ENCODE measurements at regions not wholly inside any gene's neighbourhood (a gene's known extent, or its start where the extent isn't known, plus 50 kb on each side); places are given as distances from the start of the nearest gene placed in this dataset.

DNA sequence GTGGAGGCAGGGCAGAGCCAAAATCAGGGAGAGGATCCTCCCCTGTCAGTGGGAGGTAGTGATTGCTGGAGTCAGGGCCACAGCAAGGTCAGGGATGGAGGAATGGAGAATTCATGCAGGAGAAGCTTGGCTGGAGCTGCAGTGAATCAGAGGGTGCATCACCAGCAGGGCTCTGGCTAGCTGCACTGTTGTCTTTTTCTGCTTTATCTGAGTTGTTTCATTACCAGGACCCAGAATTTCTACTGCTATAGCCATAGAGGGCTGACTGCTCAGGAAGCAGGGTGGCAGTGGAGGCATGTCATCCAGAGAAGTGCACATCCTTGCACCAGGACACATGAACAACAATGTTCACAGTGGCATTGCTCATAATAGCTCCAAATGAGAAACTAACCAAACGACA lies 113.5 kb upstream of the GALNT15 start:
- no TSS peak for BruUV-seq (replicated peaks)
- H3K4me1 ChIP-seq (ENCODE audit: control insufficient read depth, extremely low read depth, insufficient read depth, low read length): peaks cover 55% of the 10 kb centered on the region
- intact Hi-C loops (cut with micrococcal nuclease): loop anchor here (1.0 to 5.0 kb wide), 12 partner anchors 8 to 1919 kb away; partner anchors contain the start of genes ANKRD28 and GALNT15

More for the DNA sequence above, 113.5 kb upstream of the GALNT15 start:
- Histone ChIP-seq H4K20me1 (replicated peaks; ENCODE audit: control insufficient read depth, extremely low read depth, insufficient read depth, low read length) (no peaks in the 10 kb centered on the region), H3K36me3 (ENCODE audit: control insufficient read depth in 2 of 2, extremely low read depth in 1 of 2, insufficient read depth in 2 of 2, low read length in 2 of 2) (no peaks in the 10 kb centered on the region), H3K4me2 (ENCODE audit: insufficient read depth, low read length) (peak overlapping the region; percentile 1), H3K27me3 (ENCODE audit: control insufficient read depth in 2 of 2, insufficient read depth in 2 of 2, low read length in 2 of 2) (no peaks in the 10 kb centered on the region), H3K9me3 (replicated peaks; ENCODE audit: control insufficient read depth, insufficient read depth, low read length) (no peaks in the 10 kb centered on the region), H3K27ac (ENCODE audit: insufficient read depth, low read depth, low read length) (peak overlapping the region; percentile 97), H3K9me1 (replicated peaks; ENCODE audit: control insufficient read depth, extremely low read depth, insufficient read depth, low read length) (no peaks in the 10 kb centered on the region), H3K4me3 (replicated peaks in 1 of 3; ENCODE audit: insufficient read depth in 1 of 3, low read depth in 1 of 3, low read length in 3 of 3) (no peak overlapping the region), H3K79me2 (ENCODE audit: control insufficient read depth, insufficient read depth, low read length) (no peaks in the 10 kb centered on the region), H2AFZ (ENCODE audit: low read depth, low read length) (no peak overlapping the region), H3K9ac (replicated peaks; ENCODE audit: extremely low read depth, insufficient read depth, low read length) (peak overlapping the region; percentile 77)
- FAIRE-seq (peak; percentile 21), DNase-seq (ENCODE audit: low read depth, low spot score) (no peak)
- ChIA-PET POLR2A (interaction anchor here (0.6 to 2.3 kb wide), 7 partner anchors 8 to 424 kb away, joined by 3 to 12 read pairs (median 5); partner anchors contain the start of gene GALNT15), CTCF (interaction anchor here (0.8 to 5.0 kb wide), 11 partner anchors 8 to 117 kb away, joined by 3 to 90 read pairs (median 11); partner anchors contain the start of gene GALNT15)
- dilution Hi-C loops (cut with MboI; ENCODE audit: extremely low pct_ligation_motif_present, low sequenced_read_pairs): loop anchor here (25.0 kb wide), 1 partner anchor 424 kb away; no protein-coding TSS in a partner anchor
- no peak for TF ChIP-seq MYC (IDR thresholded peaks at IDR 0.05; ENCODE audit: low read depth, low read length)
- peak; percentile 19 for TF ChIP-seq POLR2A (IDR thresholded peaks at IDR 0.05; ENCODE audit: low read depth, low read length)
- TF ChIP-seq FOS (IDR thresholded peaks at IDR 0.05; ENCODE audit: borderline replicate concordance, insufficient read depth, low read length): peak; percentile 31
- TF ChIP-seq POLR2AphosphoS5 (IDR thresholded peaks at IDR 0.05; ENCODE audit: insufficient read depth, low read depth, low read length): no peak
- no peak for TF ChIP-seq EZH2 (IDR thresholded peaks at IDR 0.05; ENCODE audit: borderline replicate concordance, low read depth, low read length, severe bottlenecking)
- TF ChIP-seq, protein P1, sequence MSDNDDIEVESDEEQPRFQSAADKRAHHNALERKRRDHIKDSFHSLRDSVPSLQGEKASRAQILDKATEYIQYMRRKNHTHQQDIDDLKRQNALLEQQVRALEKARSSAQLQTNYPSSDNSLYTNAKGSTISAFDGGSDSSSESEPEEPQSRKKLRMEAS (IDR thresholded peaks at IDR 0.05; ENCODE audit: insufficient read depth, insufficient read length): no peak
- TF ChIP-seq GATA2 (IDR thresholded peaks at IDR 0.05; ENCODE audit: insufficient read depth, insufficient read length, low read depth, low read length): no peak
- TF ChIP-seq, protein P2, sequence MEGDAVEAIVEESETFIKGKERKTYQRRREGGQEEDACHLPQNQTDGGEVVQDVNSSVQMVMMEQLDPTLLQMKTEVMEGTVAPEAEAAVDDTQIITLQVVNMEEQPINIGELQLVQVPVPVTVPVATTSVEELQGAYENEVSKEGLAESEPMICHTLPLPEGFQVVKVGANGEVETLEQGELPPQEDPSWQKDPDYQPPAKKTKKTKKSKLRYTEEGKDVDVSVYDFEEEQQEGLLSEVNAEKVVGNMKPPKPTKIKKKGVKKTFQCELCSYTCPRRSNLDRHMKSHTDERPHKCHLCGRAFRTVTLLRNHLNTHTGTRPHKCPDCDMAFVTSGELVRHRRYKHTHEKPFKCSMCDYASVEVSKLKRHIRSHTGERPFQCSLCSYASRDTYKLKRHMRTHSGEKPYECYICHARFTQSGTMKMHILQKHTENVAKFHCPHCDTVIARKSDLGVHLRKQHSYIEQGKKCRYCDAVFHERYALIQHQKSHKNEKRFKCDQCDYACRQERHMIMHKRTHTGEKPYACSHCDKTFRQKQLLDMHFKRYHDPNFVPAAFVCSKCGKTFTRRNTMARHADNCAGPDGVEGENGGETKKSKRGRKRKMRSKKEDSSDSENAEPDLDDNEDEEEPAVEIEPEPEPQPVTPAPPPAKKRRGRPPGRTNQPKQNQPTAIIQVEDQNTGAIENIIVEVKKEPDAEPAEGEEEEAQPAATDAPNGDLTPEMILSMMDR (IDR thresholded peaks at IDR 0.05; ENCODE audit: extremely low read depth in 1 of 2, insufficient read depth in 1 of 2, low read depth in 1 of 2, low read length in 2 of 2): no peak
- TF ChIP-seq JUN (IDR thresholded peaks at IDR 0.05; ENCODE audit: borderline replicate concordance, insufficient read depth, insufficient read length, low read depth): no peak

Measured in endothelial cell of umbilical vein (primary cell).